Right cardiac atrium (tissue), 5 donors: ENCODE measurements at regions not wholly inside any gene's neighbourhood (a gene's known extent, or its start where the extent isn't known, plus 50 kb on each side); places are given as distances from the start of the nearest gene placed in this dataset.

Source experiments
- ATAC-seq, 2 donors: fragments of 200-7000 bp; cut with Tn5 transposase; one replicate each; pipeline versions ENCODE4 v1.8.0 to v1.9.1; 2020; ENCODE audit warnings: moderate library complexity in 2 of 2, mild to moderate bottlenecking in 1 of 2
- DNase-seq, 3 donors: peaks; one replicate each; pipeline ENCODE4 v3.0.0-alpha.2; 2020
- H3K27ac ChIP-seq: one replicate; pipeline ENCODE4 v1.5.1; 2013; ENCODE audit warnings: mild to moderate bottlenecking, low read length, control low read depth, moderate library complexity
- H3K27me3 ChIP-seq: one replicate; pipeline ENCODE4 v1.6.1; 2013; ENCODE audit not compliant: control insufficient read depth, insufficient read depth
- H3K4me1 ChIP-seq: one replicate; pipeline ENCODE4 v1.6.1; 2013; ENCODE audit warnings: low read length; ENCODE audit not compliant: control insufficient read depth, insufficient read depth
- H3K4me3 ChIP-seq: one replicate; pipeline ENCODE4 v1.5.1; 2013; ENCODE audit warnings: low read length, control low read depth
- H3K9me3 ChIP-seq: one replicate; pipeline ENCODE4 v1.6.1; 2013; ENCODE audit warnings: low read length; ENCODE audit not compliant: control insufficient read depth
- WGBS: extraction: QIAGEN DNeasy Blood & Tissue Kit; methylation state at CpG from one replicate; pipeline ENCODE4 v1.1.7; 2013; 5-methylcytosine and 5-hydroxymethylcytosine counted together
- intact Hi-C, 4 donors: fragments of 100-400 bp; cut with DNase I; formaldehyde crosslinking; loops; one replicate each; pipeline versions ENCODE4 v1.11.0 to v1.14.0; 2022 to 2023
- donor health status: healthy with polysubstance abuse.
- donor health status: DM: no; HTN: yes; CAD: no.
- donor health status: DM: no; HTN: no; CAD: no.
- donor health status: DM: no; HTN: yes; CAD: no; lungs with severe emphysema.
- donor health status: DM: yes; HTN: yes; CAD: no.

- intact Hi-C loops: no loop called here
- Histone ChIP-seq H3K4me3 (no peak overlapping the region), H3K4me1 (no peaks in the 10 kb centered on the region), H3K27ac (no peak overlapping the region), H3K27me3 (no peaks in the 10 kb centered on the region), H3K9me3 (no peaks in the 10 kb centered on the region)
- no peak for DNase-seq
- WGBS: 85% methylated on average over 2 of the region's 2 CpGs
- no peak for ATAC-seq
Observed at GRCh38 chr2:212864186-212864585, 287.2 kb downstream of the IKZF2 start.

- no peak for DNase-seq
- Histone ChIP-seq H3K4me1 (no peaks in the 10 kb centered on the region), H3K9me3 (no peaks in the 10 kb centered on the region), H3K4me3 (no peak overlapping the region), H3K27me3 (no peaks in the 10 kb centered on the region), H3K27ac (no peak overlapping the region)
- 50% methylated on average over 5 of the region's 5 CpGs for WGBS
- intact Hi-C loops: no loop called here
- ATAC-seq: no peak
Observed at GRCh38 chr2:212863185-212863588, 288.2 kb downstream of the IKZF2 start.

- no peak for ATAC-seq
- Histone ChIP-seq H3K9me3 (no peaks in the 10 kb centered on the region), H3K27ac (no peak overlapping the region), H3K4me3 (no peak overlapping the region), H3K27me3 (no peaks in the 10 kb centered on the region), H3K4me1 (no peaks in the 10 kb centered on the region)
- intact Hi-C loops: no loop called here
- DNase-seq: no peak
- 40% methylated on average over 1 of the region's 1 CpG for WGBS
Observed at GRCh38 chr2:212858496-212858895, 292.9 kb downstream of the IKZF2 start.

GRCh38 chr2:212854771-212855170 is 296.6 kb downstream of the IKZF2 start:
- intact Hi-C loops: no loop called here
- Histone ChIP-seq H3K9me3 (no peaks in the 10 kb centered on the region), H3K4me1 (no peaks in the 10 kb centered on the region), H3K27me3 (no peaks in the 10 kb centered on the region), H3K4me3 (no peak overlapping the region), H3K27ac (no peak overlapping the region)
- no peak for DNase-seq
- ATAC-seq: no peak
- WGBS: 71% methylated on average over 4 of the region's 4 CpGs

- H3K27me3 ChIP-seq: no peaks in the 10 kb centered on the region
- H3K4me3 ChIP-seq: no peak overlapping the region
- no peaks in the 10 kb centered on the region for H3K4me1 ChIP-seq
- ATAC-seq: no peak
- no peaks in the 10 kb centered on the region for H3K9me3 ChIP-seq
- H3K27ac ChIP-seq: no peak overlapping the region
- intact Hi-C loops: no loop called here
- DNase-seq: no peak
Observed at GRCh38 chr2:212854116-212854515, 297.3 kb downstream of the IKZF2 start.

GRCh38 chr2:212845941-212846340 is 305.5 kb downstream of the IKZF2 start:
- Histone ChIP-seq H3K4me3 (no peak overlapping the region), H3K4me1 (no peaks in the 10 kb centered on the region), H3K27me3 (no peaks in the 10 kb centered on the region), H3K27ac (no peak overlapping the region), H3K9me3 (no peaks in the 10 kb centered on the region)
- ATAC-seq: no peak
- DNase-seq: no peak
- intact Hi-C loops: no loop called here
- WGBS: 75% methylated on average over 4 of the region's 4 CpGs

- Histone ChIP-seq H3K4me3 (no peak overlapping the region), H3K27me3 (no peaks in the 10 kb centered on the region), H3K9me3 (no peaks in the 10 kb centered on the region), H3K27ac (no peak overlapping the region), H3K4me1 (no peaks in the 10 kb centered on the region)
- ATAC-seq (no peak), DNase-seq (no peak)
- intact Hi-C loops: no loop called here
- WGBS: 47% methylated on average over 3 of the region's 3 CpGs
Observed at GRCh38 chr2:212843409-212844199, 305.0 kb upstream of the ERBB4 start.

GRCh38 chr2:212842544-212843185 is 304.1 kb upstream of the ERBB4 start:
- no peak for DNase-seq
- H3K9me3 ChIP-seq: no peaks in the 10 kb centered on the region
- H3K4me1 ChIP-seq: no peaks in the 10 kb centered on the region
- no peaks in the 10 kb centered on the region for H3K27me3 ChIP-seq
- no peak overlapping the region for H3K27ac ChIP-seq
- WGBS: 76% methylated on average over 2 of the region's 2 CpGs
- ATAC-seq: no peak
- intact Hi-C loops: no loop called here
- H3K4me3 ChIP-seq: no peak overlapping the region

GRCh38 chr2:212841460-212841859 is 302.9 kb upstream of the ERBB4 start:
- Histone ChIP-seq H3K4me3 (no peak overlapping the region), H3K27ac (no peak overlapping the region), H3K9me3 (no peaks in the 10 kb centered on the region), H3K4me1 (no peaks in the 10 kb centered on the region), H3K27me3 (no peaks in the 10 kb centered on the region)
- 80% methylated on average over 8 of the region's 8 CpGs for WGBS
- intact Hi-C loops: no loop called here
- DNase-seq: no peak
- ATAC-seq: no peak

GRCh38 chr2:212832211-212833195 is 293.9 kb upstream of the ERBB4 start:
- intact Hi-C loops: no loop called here
- Histone ChIP-seq H3K27me3 (no peaks in the 10 kb centered on the region), H3K27ac (no peak overlapping the region), H3K4me1 (no peaks in the 10 kb centered on the region), H3K4me3 (no peak overlapping the region), H3K9me3 (no peaks in the 10 kb centered on the region)
- peak in 2 of 3 donors; percentile 49 to 58 for DNase-seq
- WGBS: 68% methylated on average over 109 of the region's 109 CpGs
- ATAC-seq: peak; percentile 22 to 25
